GM21723 (cell line): ENCODE measurements at regions not wholly inside any gene's neighbourhood (a gene's known extent, or its start where the extent isn't known, plus 50 kb on each side); places are given as distances from the start of the nearest gene placed in this dataset.

Source experiments
- ATAC-seq: cut with Tn5 transposase; IDR thresholded peaks from one replicate; pipeline ENCODE4 v1.9.1; 2021; ENCODE audit warnings: mild to moderate bottlenecking, moderate library complexity; ENCODE audit not compliant: unreplicated experiment

GRCh38 chr1:172946814-172947507 is 103.8 kb downstream of the TNFSF18 start:
- ATAC-seq, result no peak

GRCh38 chr1:172948457-172948856 is 102.3 kb downstream of the TNFSF18 start:
- no peak for ATAC-seq

- no peak for ATAC-seq
These were observed 101.6 kb downstream of the TNFSF18 start for GRCh38 chr1:172949096-172949495.

- no peak for ATAC-seq
These were observed 100.2 kb downstream of the TNFSF18 start for GRCh38 chr1:172950528-172950927.

GRCh38 chr1:172951730-172952365 is 98.9 kb downstream of the TNFSF18 start:
- no peak for ATAC-seq

- ATAC-seq, result no peak
These were observed 98.2 kb downstream of the TNFSF18 start for GRCh38 chr1:172952516-172952915.

GRCh38 chr1:172954476-172955150 is 96.1 kb downstream of the TNFSF18 start:
- ATAC-seq, result no peak

GRCh38 chr1:172955161-172955815 is 95.5 kb downstream of the TNFSF18 start:
- ATAC-seq, result no peak

GRCh38 chr1:172956871-172957270 is 93.9 kb downstream of the TNFSF18 start:
- no peak for ATAC-seq

- ATAC-seq, result no peak
These were observed 93.2 kb downstream of the TNFSF18 start for GRCh38 chr1:172957491-172957890.

- ATAC-seq, result no peak
These were observed 91.2 kb downstream of the TNFSF18 start for GRCh38 chr1:172959571-172959970.

- ATAC-seq, result no peak
These were observed 90.7 kb downstream of the TNFSF18 start for GRCh38 chr1:172960019-172960418.

- ATAC-seq, result no peak
These were observed 90.1 kb downstream of the TNFSF18 start for GRCh38 chr1:172960454-172961208.

- no peak for ATAC-seq
These were observed 85.9 kb downstream of the TNFSF18 start for GRCh38 chr1:172964864-172965263.

GRCh38 chr1:172966844-172967540 is 83.7 kb downstream of the TNFSF18 start:
- ATAC-seq, result no peak

- ATAC-seq, result no peak
These were observed 82.8 kb downstream of the TNFSF18 start for GRCh38 chr1:172967936-172968335.

- no peak for ATAC-seq
These were observed 81.1 kb downstream of the TNFSF18 start for GRCh38 chr1:172969611-172970010.

- no peak for ATAC-seq
These were observed 80.6 kb downstream of the TNFSF18 start for GRCh38 chr1:172970186-172970585.

GRCh38 chr1:172971241-172971640 is 79.5 kb downstream of the TNFSF18 start:
- ATAC-seq, result no peak

GRCh38 chr1:172972258-172972657 is 78.5 kb downstream of the TNFSF18 start:
- no peak for ATAC-seq
